Epithelial cell of prostate (primary cell): ENCODE measurements at regions not wholly inside any gene's neighbourhood (a gene's known extent, or its start where the extent isn't known, plus 50 kb on each side); places are given as distances from the start of the nearest gene placed in this dataset.

Experiments
- DNase-seq: peaks from one replicate; pipeline ENCODE4 v3.0.0-alpha.2; 2011; ENCODE audit warnings: low read depth, low spot score
- H3K27ac ChIP-seq: fragments of 450-650 bp; 2 replicates; pipeline ENCODE4 v1.5.1; 2017; ENCODE audit warnings: mild to moderate bottlenecking

DNA sequence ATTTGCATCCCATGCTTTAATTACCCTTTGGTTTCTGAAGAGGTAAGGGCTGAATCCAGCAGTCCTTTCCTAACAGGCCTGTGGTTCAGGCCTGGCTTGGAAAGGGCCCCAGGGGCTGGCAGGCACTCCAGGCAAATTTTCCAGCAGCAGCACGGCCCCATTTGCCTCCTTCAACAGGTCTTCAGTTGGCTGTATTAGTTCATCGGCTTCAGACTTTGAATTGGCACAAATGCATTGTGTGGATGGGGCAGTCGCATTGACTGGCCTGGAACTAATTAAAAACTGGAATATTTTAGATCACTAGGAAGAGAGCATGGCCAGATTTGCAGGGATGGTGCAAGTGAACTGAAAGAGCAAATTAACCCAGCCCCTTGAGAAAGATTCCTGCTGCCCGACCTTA is 207.8 kb upstream of the MCTP2 start:
- H3K27ac ChIP-seq, result no peak overlapping the region
- DNase-seq, result no peak

DNA sequence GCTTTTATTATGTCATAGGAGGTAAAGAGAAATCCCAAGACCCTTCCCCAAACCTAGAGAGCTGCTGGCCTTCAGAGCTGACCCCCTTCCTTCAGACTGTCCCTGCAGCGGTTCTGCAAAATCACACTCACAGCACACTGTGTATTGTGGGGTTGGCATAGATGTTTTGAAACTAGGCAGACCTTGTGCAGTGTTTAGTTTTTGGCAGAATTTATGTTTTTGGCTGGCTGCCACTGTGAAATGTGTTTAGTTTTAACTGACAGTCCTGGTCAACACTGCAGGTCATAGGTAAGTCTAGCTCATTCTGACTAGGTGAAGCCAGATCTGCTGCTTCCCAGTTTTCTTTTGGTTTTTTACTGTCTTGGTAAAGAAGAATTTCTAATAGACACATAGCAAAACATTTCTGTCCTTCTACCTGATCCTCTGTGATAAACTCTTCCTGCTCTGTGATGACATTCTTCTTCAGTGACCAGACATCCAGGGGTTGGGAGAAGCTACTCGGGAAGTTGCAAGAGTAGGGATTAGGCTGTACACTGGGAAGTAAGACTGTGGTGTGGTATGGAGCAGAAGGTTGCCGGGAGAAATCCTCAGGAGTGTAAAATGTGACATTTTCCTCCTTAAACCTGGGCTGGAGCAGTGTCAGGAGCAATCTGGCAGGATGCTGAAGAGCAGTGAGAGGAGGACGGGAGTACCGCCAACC is 209.6 kb upstream of the MCTP2 start:
- no peak overlapping the region for H3K27ac ChIP-seq
- DNase-seq, result no peak

DNA sequence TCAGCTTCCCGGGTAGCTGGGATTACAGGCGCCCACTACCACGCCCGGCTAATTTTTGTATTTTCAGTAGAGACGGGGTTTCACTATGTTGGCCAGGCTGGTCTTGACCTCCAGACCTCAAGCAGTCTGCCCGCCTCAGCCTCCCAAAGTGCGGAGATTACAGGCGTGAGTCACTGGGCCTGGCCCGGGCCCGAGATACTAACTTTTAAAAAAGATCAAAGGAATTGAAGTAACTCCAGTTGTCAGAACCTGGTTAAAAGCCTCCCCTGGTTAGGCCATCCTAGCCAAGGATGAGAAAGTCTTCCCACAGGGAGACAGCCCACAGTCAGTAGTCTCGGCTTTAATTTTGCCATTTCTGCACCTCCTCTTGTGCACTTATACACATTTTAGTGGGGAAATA is 212.3 kb upstream of the MCTP2 start:
- DNase-seq, result no peak
- no peak overlapping the region for H3K27ac ChIP-seq

DNA sequence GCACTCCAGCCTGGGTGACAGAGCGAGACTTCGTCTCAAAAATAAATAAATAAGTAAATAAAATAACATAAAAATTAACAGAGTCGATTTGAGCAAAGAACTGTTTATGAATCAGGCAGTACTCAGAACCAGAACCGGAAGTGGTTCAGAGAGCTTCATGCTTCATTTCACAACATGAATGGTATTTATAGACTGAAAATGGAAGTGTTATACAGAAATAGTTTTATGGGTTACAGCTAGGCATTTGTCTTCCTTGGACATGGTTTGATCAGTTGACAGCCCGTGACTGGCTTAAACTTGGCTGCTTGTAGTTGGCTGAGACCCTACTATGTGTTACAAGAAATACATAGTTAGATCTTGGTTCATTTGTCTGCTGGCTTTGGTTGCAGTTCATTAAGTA is 216.0 kb upstream of the MCTP2 start:
- DNase-seq, result no peak
- H3K27ac ChIP-seq, result no peak overlapping the region

DNA sequence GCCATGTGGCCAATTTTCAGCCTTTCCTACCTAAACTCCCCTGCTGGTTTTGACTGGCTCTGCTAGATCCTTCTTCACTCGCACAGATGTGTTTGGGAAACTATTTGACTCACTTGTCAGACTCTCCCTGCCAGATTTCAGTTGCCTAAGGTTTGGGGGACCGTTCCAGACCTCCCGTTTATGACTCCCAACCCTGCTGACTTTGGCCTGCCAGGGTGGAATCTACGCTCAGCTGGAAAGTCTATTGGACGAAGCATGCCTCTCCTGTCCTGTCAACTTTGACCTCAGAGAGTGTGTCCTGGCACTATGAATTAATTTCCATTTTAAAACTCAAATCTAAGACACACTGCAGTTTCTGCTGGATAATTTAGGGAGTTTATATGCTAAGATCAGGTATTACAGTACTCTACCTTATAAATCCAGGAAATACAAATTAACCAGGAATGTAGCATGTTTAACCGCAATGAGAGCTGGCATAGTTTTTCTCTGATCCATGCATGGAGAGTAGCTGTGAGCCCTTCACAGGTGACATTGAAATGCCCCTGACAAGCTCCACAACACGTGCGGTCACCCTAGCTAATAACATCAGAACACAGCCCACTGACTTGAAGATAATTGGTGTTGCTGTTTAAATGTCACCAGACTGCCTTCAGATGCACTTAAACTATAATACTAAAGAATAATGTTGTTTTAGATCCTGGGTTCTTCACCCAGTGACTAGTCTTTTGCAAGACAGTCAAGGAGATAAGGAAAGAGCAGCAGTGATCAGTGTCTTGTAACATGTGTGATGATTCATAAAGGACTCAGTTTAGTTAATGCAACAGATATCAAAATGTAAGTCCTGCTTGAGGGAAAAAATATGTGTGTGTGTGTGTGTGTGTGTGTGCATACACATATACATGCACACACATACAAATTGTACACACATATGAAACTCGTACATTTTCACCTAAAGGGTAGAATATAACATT is 223.0 kb upstream of the MCTP2 start:
- DNase-seq, result no peak
- no peak overlapping the region for H3K27ac ChIP-seq

DNA sequence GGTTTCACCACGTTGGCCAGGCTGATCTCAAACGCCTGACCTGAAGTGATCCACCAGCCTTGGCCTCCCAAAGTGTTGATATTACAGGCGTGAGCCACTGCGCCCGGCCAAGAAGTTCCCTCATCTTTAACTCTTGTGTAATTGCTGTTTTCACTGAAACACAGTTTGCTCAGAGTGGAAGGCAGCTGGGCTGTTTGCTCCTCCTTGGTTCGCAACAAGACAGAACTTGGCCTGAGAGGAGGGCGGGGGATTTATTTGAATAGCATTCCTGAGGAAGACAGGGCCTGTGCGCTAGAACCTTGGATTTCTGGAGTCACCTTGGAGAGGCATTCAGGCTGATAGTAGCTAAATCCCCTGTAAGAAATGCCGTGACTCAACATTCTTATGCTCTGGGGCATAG is 226.7 kb upstream of the MCTP2 start:
- peak; percentile 40 for DNase-seq
- H3K27ac ChIP-seq, result peak overlapping the region; percentile 27

DNA sequence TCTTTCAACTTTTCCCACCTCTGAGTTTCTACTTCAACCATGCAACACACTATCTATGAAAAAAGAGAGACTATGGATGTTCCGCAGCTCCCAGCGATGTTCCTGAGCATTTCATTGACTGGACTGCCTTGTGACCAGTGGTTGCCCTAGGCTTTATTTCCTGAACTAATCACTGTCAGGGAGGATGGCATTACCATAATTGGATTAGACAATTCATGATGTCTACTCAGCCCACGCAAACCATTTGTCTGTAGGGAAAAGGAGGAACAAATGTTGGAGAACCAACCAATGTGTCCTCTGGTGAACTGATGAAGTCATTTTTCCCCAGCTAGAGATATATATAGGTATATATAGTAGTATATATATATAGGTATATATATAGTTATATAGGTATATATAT is 229.3 kb upstream of the MCTP2 start:
- H3K27ac ChIP-seq, result no peak overlapping the region
- DNase-seq, result no peak

DNA sequence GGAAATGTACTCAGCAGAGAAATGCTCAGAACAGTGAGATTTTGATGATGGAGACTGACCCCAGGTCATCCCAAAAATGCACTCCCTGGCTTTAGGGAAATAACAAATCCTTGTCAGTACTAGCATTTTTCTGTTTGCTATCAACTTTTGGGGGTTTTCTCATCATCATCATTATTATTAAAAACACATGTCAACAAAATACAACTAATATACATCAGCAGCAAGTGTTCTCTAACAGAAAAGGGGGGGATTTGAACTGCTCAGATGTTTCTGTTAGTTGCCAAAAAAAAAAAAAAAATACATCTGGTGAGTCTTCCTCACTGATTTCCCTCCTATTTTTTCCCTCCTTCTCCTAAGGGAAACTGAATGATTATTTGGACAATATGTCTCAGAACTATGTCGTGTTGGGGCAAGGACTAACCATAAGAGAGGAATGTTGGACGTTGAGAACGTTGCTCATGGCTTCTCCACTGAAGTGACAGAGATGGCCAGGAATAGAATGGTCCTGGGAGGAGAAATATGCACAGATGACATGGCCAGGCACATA is 230.0 kb upstream of the MCTP2 start:
- no peak overlapping the region for H3K27ac ChIP-seq
- no peak for DNase-seq

DNA sequence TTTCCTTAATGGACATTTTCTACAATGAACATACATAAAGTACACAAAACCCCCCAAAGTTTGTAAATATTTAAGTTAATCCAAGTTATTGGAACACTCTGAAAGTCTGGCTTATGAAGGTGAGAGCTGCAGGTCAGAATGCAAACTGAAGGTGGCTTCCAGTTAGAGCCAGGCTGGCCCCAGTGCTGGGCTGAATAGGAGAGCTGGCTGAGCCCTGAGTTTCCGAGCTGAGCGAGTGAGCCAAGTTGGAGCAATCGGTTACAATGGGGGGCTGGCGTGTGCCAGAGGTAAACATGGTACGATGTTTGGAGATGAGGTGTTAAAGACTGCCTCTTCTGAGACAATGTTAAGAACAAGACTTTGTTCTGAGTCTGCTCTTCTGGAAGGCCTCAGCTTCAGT is 230.8 kb upstream of the MCTP2 start:
- H3K27ac ChIP-seq, result no peak overlapping the region
- DNase-seq, result no peak

DNA sequence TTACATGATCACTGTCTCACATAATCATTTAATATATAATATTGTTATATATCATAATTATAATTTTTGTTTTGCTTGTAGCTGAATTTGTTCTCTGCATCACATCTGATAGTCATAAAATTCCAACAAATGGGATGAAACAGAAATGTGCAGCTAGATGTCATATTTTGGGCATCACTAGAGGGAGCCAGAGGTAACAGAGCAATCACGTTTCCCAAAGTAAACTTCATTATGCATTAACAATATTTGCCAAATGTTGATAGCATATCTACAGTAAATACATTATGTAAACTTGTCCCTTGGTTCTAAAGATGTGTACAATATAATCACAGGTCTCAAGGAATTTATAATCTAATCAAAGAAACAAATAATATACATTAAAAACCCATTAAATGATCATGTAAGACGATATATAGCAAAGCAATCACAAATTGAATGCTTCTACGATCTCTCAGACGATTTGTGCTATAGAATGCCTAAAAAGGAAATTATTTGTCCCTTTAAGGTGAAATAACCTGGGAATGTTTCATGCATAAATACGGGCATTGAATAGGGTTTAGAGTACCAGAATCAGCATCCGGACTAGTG is 234.2 kb upstream of the MCTP2 start:
- no peak overlapping the region for H3K27ac ChIP-seq
- no peak for DNase-seq

DNA sequence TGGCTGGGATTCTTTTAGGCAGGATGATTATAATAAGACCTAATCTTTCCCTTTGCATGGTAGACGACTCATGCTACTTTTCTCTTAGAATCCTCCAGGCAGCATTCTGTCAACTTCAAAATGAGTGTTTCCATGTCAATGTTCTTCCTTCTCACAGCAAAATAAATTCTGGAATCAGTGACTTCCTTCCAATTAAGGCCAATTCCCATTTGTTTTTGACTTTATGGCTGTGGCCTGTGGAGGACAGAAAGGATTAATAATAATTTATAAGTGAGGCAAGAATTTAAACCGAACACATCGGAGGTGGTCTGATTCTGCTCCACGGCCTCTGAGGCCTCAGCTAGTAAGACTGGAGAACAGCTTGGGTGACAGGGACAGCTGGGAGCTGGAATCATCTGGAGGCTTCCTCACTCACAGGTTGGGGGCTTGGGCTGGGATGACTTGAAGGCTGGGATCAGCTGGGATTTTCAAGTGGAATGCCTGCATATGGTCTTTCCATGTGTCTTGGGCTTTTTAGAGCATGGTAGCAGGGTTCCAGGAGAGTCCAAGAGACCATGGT is 241.8 kb upstream of the MCTP2 start:
- no peak overlapping the region for H3K27ac ChIP-seq
- no peak for DNase-seq

DNA sequence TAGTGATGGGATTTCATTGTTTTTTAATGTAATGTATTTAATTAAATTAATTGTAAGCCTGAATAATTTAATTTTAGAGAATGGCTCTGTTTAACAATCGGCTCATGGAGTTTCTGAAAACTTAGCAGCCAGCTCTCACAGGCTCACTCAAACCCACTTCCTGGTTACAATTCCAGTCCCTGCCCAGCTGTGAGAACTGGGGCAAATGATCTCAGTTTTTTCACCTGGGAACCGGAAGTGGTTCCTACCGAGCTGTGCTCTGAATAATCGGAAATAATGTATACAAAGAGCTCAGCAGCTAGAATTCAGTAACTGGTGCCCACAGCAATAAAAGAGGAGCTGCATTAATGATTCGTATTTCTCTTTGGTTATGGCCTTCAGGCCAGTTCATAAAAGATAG is 244.3 kb upstream of the MCTP2 start:
- no peak overlapping the region for H3K27ac ChIP-seq
- no peak for DNase-seq

DNA sequence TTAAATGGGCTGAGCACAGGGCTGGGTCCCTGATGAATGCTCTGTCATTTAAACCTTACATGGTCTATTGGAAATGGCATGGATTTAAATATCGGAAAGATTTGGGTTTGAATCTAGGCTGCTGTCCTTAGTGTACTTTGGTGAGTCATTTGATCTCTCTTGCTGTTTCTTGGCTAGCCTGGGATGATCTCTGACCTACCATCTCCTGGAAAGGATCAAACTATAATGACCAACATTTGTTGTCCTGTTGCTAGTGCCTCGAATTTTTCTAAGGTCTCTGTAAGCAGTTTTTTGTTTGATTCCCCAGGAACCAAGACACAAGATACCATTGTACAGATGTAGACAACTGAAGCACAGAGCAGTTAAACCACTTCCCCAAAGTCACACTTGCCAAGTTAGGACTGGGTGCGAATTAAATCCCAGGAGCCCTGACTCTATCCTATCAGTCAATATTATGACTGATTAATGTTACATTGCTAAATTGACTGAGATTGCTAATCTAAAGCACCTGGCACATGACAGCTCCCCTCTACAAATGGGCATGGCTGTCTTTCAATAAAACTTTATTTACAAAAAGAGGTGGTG is 244.9 kb upstream of the MCTP2 start:
- no peak overlapping the region for H3K27ac ChIP-seq
- no peak for DNase-seq

DNA sequence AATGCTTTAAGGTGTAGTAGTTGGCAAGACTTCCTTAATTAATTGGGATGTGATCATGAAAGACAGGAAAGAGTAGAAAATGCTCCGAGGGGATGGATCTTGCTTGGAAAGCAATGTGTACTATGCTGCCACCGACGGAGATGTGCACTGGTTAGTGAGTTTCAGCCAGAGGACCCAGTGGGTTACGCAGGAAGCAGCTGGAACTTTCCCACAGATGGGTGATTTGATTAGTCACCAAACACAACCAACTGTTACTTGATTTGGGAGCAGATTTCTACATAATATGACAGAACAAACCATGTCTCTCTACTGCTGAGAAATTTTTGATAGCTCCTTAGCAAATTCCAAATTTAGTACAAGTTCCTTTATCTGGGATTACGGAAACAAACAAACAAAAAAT is 245.4 kb upstream of the MCTP2 start:
- H3K27ac ChIP-seq, result no peak overlapping the region
- no peak for DNase-seq

DNA sequence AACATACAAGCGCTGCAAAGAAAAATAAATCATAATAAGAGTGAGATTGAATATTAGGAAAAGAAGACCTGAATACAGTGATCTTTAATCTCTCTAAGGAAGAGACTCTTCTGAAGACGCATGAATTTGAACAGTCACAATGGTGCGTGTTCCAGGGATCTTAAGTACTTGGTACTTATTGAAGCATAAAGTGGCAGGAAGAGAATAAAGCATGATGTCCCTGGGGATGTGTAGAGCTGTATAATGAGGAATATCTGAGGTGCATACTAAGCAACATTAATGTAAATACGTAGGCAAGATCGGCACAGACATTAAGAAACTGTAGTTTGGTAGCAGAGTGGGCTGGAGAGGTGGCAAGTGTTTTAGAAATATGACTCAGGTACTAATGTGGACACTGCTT is 246.2 kb upstream of the MCTP2 start:
- DNase-seq, result no peak
- H3K27ac ChIP-seq, result no peak overlapping the region

DNA sequence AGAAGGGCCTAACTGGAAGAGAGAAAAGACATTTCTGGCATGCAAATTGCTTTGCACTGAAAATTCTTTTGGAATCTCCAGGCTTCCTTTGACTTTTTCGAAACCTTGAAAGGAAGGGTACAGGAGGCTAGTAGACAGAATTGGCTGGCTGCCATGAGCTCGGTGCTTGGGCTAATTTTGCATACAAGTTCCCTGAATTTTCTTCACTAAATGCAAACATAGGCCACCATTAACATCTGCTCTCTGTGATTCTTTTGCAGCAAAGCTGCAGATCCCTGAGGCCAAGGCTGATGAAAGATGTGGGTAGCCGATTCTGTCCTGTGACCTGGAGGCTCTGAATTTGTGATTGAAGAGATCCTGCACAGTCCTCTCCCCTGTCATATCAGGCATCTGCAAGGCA is 247.8 kb upstream of the MCTP2 start:
- no peak for DNase-seq
- H3K27ac ChIP-seq, result no peak overlapping the region

DNA sequence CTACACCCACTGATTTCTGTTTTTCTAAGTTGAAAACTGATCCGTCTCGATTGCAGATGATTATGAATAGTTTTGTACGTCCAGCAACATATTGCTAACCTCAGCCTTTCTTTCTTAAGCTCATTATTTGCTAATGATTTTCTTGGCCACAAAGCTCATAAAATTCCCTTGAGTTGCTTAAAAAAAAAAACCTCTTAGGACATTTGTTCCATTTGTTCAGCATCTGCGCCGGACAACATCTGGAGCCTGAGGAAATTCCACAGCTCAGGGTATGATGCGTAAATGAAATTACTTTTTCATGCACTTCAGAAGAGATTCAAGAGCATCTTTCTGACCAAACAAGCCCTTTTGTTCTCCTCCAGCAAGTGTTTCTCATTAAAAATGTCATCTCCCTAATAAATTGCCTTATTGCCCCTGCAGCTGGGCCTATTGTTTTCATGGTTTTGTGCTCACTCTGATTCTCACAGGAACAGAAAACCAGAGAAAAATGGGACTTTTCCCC is 249.1 kb upstream of the MCTP2 start:
- no peak for DNase-seq
- no peak overlapping the region for H3K27ac ChIP-seq

DNA sequence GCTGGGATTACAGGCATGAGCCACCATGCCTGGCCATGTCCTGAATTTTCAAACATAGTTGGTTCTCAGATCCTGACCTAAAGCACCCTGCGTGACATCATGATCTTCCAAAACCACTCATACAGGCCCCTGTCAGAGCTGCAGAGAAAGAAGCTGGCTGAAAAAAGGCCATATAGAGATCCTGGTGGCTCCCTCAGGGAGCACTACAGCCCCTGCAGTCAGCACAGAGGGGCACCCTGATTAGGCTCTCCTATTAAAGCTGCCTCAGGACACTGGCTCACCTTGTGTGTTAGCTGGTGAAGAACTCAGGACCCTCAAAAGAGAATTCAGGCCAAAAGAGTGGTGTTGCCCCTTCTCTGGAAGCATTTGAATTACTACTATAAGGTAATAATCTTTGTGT is 249.7 kb upstream of the MCTP2 start:
- H3K27ac ChIP-seq, result no peak overlapping the region
- no peak for DNase-seq

DNA sequence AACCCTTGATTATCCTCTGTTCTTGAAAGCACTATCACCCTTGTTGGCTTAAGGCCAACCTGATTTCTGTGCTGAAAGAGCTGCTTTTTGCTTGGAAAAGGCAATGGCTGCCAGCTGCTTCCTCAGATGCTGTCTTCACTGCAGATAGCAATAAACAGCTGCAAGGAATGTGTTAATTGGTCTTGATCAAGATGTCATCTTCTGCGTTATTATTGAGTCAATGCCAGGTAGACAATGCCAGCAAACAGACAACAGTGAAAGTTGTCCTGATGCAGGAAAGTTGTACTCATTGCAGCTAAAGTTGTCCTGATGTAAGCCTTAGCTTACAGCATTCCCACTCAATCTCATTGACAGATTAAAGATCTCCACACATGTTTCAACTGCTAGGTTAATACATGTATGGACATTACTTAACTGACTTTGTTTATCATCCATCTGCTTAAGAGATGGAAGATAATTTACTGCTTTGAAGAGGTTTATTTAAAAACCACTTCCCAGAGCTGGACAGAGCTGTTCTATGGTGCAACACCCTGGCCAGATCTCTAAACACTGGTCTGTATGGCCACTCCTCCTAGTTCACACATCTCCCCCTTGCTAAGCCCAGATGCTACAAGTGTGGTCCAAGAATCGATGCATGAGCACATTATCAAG is 251.0 kb upstream of the MCTP2 start:
- no peak for DNase-seq
- no peak overlapping the region for H3K27ac ChIP-seq
